GM11168 (cell line): ENCODE measurements at regions not wholly inside any gene's neighbourhood (a gene's known extent, or its start where the extent isn't known, plus 50 kb on each side); places are given as distances from the start of the nearest gene placed in this dataset.

Source experiments
- in situ Hi-C: fragments of 300-500 bp; cut with MboI; formaldehyde crosslinking; loops from one replicate; pipeline ENCODE4 v1.12.0; 2022; ENCODE audit warnings: low sequenced_read_pairs; ENCODE audit not compliant: unreplicated experiment

GRCh38 chr20:4568361-4568959 lies 117.8 kb upstream of the PRNP start:
- in situ Hi-C loops: no loop called here

- in situ Hi-C loops: no loop called here
These were observed 119.1 kb upstream of the PRNP start for GRCh38 chr20:4567170-4567569.

- in situ Hi-C loops: no loop called here
These were observed 122.7 kb upstream of the PRNP start for GRCh38 chr20:4563534-4563933.

GRCh38 chr20:4563031-4563430 lies 123.2 kb upstream of the PRNP start:
- in situ Hi-C loops: no loop called here

- in situ Hi-C loops: no loop called here
These were observed 125.6 kb upstream of the PRNP start for GRCh38 chr20:4560667-4561066.

GRCh38 chr20:4559906-4560305 lies 126.3 kb upstream of the PRNP start:
- in situ Hi-C loops: no loop called here

- in situ Hi-C loops: no loop called here
These were observed 127.2 kb upstream of the PRNP start for GRCh38 chr20:4559106-4559505.

GRCh38 chr20:4556781-4557180 lies 129.5 kb upstream of the PRNP start:
- in situ Hi-C loops: no loop called here

GRCh38 chr20:4555188-4555890 lies 130.9 kb upstream of the PRNP start:
- in situ Hi-C loops: no loop called here

- in situ Hi-C loops: no loop called here
These were observed 131.9 kb upstream of the PRNP start for GRCh38 chr20:4554346-4554745.

- in situ Hi-C loops: no loop called here
These were observed 134.1 kb upstream of the PRNP start for GRCh38 chr20:4552075-4552640.

- in situ Hi-C loops: no loop called here
These were observed 135.5 kb upstream of the PRNP start for GRCh38 chr20:4550740-4551139.

- in situ Hi-C loops: no loop called here
These were observed 136.5 kb upstream of the PRNP start for GRCh38 chr20:4549711-4550259.

- in situ Hi-C loops: no loop called here
These were observed 137.7 kb upstream of the PRNP start for GRCh38 chr20:4548552-4548951.

GRCh38 chr20:4546786-4547185 lies 139.5 kb upstream of the PRNP start:
- in situ Hi-C loops: no loop called here

- in situ Hi-C loops: no loop called here
These were observed 139.9 kb upstream of the PRNP start for GRCh38 chr20:4546342-4546741.

- in situ Hi-C loops: no loop called here
These were observed 140.7 kb upstream of the PRNP start for GRCh38 chr20:4545526-4545925.

GRCh38 chr20:4544765-4545164 lies 141.5 kb upstream of the PRNP start:
- in situ Hi-C loops: no loop called here

GRCh38 chr20:4542270-4542669 lies 144.0 kb upstream of the PRNP start:
- in situ Hi-C loops: no loop called here

- in situ Hi-C loops: no loop called here
These were observed 151.9 kb upstream of the PRNP start for GRCh38 chr20:4534315-4534714.

GRCh38 chr20:4533368-4534133 lies 152.7 kb upstream of the PRNP start:
- in situ Hi-C loops: no loop called here
